ENCODE measurements at regions not wholly inside any gene's neighbourhood (a gene's known extent, or its start where the extent isn't known, plus 50 kb on each side); places are given as distances from the start of the nearest gene placed in this dataset.
"Not testable (repeated sequence)": the region's sequence is repeated elsewhere in the genome, so short reads cannot be mapped to it uniquely, and the experiment has no call there.

DNA sequence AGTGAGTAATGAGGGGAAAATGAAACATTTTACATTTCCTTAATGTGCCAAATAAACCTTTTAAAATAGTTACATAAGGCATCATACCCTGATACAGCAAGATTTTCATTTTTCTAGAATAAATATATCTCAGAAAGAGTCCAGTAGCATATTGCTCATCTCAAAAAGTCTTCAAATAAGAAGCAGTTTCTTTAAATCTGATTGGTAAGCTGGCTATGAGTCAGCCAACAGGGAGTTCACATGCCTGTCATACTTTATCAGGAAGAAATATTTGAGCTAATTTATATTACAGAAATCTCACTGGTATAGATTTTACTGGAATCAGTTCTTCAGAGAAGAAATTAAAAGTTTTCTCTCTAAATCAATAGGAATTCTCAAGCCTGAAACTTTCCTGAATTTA is 258.1 kb downstream of the C11orf87 start:
- DNase-seq: no peak

DNA sequence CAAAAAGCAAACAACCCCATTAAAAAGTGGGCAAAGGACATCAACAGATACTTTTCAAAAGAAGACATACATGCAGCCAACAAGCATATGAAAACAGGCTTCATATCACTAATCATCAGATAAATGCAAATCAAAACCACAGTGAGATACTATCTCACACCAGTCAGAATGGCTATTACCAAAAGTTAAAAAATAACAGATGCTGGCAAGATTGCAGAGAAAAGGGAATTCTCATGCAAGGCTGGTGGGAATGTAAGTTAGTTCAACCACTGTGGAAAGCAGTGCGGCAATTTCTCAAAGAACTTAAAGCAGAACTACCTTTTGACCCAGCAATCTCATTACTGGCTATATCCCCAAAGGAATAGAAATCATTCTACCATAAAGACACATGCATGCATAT is 260.8 kb downstream of the C11orf87 start:
- DNase-seq: not testable (repeated sequence)

DNA sequence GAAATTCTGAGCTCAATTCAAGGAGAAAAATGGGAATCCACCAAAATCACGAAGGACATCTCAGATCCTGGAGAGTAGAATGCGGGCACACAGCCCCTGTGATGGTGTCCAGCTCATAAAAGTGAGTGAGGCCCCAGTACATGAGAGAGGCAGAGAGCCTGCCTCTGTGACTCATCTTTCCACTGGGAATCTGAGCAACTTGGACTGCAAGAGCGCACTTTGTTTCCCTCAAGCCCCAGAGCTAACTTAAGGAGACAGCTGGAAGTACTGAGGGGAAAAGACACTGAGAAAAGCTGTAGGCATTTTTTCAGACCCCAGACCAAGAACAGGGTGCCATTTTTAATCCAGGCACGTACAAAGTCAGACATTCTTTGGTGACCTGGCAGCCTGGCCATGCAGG is 273.7 kb downstream of the C11orf87 start:
- DNase-seq: no peak

GRCh38 chr11:109696191-109696897 is 274.4 kb downstream of the C11orf87 start:
- no peak for DNase-seq

DNA sequence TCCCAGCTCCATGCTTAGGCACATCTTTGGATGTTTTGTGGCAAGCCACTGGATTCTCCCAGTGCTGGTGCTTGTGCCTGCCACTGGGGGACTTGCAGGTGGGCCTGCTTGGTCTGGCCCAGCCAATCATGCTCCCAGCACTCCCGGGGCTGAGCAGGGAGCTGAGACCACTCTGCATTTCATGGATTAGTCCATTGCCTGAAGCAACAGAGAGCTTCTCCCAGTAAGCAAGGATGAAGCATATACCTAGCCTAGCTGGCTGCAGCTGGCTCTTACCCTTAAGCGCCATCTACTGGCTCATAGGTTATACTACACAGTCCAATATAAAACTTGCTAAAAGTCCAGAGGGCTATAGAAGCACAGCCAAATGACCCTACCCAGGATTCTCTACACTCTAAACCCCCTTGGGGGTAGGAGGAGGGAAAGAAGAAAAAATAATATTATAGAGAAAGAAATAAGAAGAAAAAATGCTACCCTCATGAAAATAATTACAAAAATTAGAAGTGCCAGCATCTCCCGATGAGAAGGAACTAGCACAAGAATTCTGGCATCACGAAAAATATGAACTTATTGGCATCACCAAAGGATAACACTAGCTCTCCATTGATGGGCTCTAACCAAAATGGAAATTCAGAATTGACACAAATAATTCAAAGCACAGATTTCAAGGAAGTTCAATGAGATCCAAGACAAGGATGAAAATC is 275.3 kb downstream of the C11orf87 start:
- peak; percentile 72 for DNase-seq

DNA sequence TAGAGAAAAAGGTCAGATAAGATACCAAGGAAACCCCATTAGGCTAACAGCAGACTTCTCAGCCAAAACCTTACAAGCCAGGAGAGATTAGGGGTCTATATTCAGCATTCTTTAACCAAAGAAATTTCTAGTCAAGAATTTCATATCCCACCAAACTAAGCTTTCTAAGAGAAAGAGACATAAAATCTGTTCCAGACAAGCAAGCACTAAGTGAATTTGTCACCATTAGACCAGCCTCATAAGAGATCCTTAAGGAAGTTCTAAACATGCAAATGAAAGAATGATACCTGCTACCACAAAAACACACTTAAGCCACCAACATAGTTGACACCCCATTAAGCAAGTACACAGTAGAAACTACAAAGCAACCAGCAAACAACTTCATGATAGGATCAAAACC is 276.2 kb downstream of the C11orf87 start:
- DNase-seq: no peak

DNA sequence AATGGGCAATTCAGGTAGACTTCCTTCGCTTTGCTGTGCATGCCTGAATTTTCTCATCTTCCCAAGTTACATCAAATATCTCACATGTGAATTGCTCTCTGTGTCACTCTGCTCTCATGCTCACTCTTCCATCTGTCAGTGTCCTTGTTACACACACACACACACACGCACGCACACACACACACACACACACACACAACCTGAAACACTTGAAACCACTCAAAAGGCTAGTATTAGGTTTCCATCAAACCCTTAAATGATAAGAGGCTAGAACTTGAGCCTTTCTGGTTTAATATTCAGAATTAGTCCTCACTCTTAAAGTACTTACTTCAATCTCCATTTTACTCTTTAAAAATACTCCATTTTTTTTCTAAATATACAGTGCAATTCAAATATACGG is 282.4 kb downstream of the C11orf87 start:
- DNase-seq: no peak

- DNase-seq: no peak
These were observed 285.0 kb downstream of the C11orf87 start for GRCh38 chr11:109706945-109707344.

GRCh38 chr11:109707411-109707810 is 285.4 kb downstream of the C11orf87 start:
- no peak for DNase-seq

- no peak for DNase-seq
These were observed 286.2 kb downstream of the C11orf87 start for GRCh38 chr11:109708184-109708583.

DNA sequence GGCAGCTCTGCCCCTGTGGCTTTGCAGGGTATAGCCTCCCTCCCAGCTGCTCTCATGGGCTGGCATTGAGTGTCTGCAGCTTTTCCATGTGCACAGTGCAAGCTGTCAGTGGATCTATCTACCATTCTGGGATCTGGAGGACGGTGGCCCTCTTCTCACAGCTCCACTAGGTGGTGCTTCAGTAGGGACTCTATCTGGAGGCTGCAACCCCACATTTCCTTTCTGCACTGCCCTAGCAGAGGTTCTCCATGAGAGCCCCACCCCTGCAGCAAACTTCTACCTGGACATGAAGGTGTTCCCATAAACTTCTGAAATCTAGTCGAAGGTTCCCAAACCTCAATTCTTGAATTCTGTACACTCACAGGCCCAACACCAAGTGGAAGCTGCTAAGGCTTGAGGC is 292.5 kb downstream of the C11orf87 start:
- DNase-seq: not testable (repeated sequence)

DNA sequence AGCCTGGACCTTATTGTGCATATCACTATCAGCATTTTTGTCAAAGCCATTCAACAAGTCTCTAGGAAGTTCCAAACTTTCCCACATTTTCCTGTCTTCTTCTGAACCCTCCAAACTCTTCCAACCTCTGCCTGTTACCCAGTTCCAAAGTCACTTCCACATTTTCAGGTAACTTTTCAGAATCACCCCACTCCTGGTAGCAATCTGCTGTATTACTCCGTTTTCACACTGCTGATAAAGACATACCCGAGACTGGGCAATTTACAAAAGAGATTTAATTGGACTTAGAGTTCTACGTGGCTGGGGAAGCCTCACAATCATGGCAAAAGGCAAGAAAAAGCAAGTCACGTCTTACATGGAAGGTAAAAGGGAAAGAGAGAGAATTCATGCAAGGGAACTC is 293.4 kb downstream of the C11orf87 start:
- DNase-seq: not testable (repeated sequence)

DNA sequence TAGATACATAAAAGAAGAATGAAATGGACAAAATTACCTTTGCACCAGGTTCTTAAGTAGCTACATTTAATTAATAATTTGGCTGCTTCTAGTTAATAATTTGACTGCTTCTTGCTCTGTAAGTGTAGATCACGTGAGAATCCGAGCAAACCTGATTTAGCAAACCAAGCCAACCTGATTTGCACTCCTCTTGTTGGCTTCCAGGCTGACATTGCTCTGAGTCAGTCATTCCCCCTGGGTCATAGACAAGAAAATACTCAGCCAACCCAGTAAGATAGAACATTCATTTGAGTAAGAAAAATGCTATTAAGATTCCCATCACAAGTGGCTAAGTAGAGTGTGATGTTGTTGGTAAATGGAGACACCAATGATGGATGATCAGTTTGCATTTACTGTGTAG is 304.1 kb downstream of the C11orf87 start:
- no peak for DNase-seq

DNA sequence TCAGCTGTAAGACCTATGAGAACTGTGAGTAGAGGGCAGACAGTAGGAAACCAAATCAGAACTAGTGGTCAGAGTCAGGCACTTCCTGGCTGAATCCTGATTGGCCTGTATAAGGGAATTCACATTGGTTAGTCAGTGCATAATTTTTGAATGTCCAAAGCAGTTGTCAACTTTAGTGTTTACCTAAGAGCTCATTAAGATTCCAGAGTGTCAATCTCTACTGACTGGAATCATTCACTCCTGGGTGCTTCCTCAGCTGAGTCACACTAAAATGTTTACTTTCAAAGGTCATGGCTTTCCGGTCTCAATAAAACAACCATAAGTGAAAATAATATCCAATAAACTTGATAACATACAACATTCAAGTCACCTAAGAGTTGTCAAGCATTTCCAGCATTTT is 306.1 kb downstream of the C11orf87 start:
- DNase-seq: no peak

- DNase-seq: no peak
These were observed 307.8 kb downstream of the C11orf87 start for GRCh38 chr11:109729761-109730160.

DNA sequence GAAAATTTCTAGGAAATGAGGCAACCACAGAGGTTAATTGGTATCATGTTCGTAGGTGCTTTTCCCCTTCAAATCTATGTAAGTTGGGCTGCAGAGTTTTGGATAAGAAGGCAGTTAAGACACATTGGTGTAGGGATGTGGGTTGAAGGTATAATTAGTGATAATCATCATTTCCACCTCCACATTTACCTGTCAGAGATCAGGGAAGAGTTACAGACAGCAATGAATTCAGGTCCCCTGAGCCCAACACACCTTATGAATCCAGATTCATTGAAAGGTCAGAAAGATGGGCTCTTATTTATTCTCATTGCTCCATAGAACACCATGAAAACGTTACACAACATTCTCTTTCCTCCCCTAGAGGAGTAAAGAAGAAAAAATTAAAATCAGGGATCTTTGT is 308.7 kb downstream of the C11orf87 start:
- DNase-seq: no peak

DNA sequence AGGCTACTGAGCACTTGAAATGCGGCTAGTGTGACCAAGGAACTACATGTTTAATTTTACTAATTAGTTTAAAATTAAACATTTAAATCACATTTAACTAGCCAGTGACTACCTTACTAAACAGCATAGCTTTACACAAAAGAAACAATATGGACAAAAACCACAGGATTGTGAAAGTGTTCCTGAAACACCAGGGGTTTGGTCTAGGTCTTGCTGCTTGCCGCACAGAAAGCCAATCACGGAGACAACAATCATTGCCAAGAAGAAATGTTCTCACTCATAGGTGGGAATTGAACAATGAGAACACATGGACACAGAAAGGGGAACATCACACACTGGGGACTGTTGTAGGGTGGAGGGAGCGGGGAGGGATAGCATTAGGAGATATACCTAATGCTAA is 309.5 kb downstream of the C11orf87 start:
- no peak for DNase-seq

GRCh38 chr11:109733245-109733644 is 311.3 kb downstream of the C11orf87 start:
- DNase-seq: no peak

DNA sequence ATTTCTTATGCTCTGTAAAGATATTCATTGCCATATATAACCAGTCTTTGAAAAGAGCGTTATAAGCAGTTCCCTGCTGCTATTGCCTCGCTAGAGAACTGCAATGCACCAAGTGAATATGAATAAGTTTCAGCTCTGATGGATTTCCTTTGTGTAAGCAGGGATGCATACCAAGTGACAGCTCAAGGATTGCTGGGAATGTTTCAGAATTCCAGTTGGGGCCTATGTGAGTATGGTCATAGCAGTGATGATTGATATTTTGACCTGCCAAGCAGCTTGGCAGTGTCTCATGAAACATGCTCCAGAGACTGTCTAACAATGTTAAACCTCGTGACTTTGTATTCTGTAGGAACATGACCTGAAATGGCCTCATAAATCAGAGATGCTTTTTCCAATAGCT is 312.6 kb downstream of the C11orf87 start:
- no peak for DNase-seq

DNA sequence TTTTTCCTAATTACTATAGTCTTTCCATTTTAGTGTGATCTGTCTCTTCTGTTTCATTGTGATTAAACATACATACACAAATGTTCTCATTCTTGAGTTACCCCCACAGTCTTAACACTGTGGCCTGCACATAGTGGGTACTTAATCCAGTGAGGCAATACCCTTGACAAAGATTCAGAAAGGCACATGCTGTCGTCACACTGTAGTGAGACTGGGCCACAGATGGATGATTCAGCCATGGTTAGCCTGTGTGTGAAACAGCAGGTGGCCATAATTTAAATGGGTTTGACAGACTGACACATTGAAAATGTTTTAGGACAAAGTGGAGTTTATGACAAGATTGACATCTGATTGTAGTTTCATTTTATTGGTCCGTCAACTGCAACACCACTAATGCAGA is 313.1 kb downstream of the C11orf87 start:
- no peak for DNase-seq

DNA sequence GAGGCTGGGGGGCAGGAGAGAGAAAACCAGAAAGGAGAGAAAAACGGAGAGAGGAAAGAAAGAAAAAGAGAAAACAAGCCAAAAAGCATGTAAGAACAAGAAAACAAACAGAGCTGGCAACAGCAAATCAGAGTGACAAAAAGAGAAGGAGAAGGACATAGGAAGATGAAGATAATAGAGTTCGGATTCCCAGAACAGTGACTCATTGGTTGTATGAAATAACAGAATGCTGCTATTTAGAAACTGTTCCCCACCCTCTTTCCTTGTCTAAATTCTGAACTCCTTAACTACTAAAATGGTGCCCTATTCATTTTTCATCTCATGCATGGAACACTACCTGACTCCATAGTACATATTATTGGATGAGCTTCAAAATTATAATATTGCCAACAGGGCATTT is 317.4 kb downstream of the C11orf87 start:
- DNase-seq: no peak

DNA sequence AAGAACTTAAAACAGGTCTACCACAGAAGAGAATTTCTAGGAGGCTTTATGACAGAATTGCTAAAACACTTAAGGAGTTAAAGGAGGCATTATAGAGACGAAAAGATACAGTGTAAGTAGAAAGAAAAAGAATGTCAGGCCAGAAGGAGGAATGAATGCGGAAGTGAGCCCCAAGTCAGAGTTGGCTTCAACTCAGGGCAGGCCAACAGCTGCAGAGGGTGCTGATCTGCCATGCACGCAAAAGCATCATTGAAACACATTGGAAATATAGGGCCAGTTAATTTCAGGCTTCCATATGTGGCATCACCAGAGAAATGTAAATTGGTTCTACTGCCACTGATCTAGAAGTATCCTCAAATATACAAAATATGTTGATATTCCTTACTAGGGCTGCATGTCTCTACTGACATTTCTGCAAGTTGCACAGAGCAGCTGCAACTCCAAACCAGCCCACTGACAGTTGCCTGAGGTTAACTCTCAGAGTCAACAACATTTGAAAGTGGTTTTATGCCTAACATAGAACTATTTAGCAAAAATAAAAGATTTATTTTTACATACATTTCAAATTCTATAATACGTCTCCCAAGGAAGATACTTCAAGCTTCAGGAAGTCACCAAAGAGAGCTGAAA is 324.1 kb downstream of the C11orf87 start:
- no peak for DNase-seq

- DNase-seq: no peak
These were observed 325.8 kb downstream of the C11orf87 start for GRCh38 chr11:109747839-109748238.

GRCh38 chr11:109749476-109749875 is 327.5 kb downstream of the C11orf87 start:
- DNase-seq: no peak

Measured in dermis blood vessel endothelial cell (primary cell).